Ovary (tissue), 7 donors: ENCODE measurements at regions not wholly inside any gene's neighbourhood (a gene's known extent, or its start where the extent isn't known, plus 50 kb on each side); places are given as distances from the start of the nearest gene placed in this dataset.

Source experiments
- DNase-seq, 5 donors: peaks; one replicate each; pipeline ENCODE4 v3.0.0-alpha.2; 2019 to 2020
- H3K27ac ChIP-seq, 2 donors: fragments of 200-600 bp; one replicate each; pipeline versions ENCODE4 v1.5.1 to v1.8.0; 2019 to 2022
- H3K27me3 ChIP-seq: fragments of 200-600 bp; one replicate; pipeline ENCODE4 v1.8.0; 2022
- H3K36me3 ChIP-seq: fragments of 200-600 bp; sonication (generic); one replicate; pipeline ENCODE4 v1.5.1; 2019
- H3K4me1 ChIP-seq: one replicate; pipeline ENCODE4 v1.8.1; 2013; ENCODE audit warnings: mild to moderate bottlenecking, moderate library complexity; ENCODE audit not compliant: insufficient read depth
- H3K4me3 ChIP-seq: fragments of 200-600 bp; sonication (generic); one replicate; pipeline ENCODE4 v1.5.1; 2017
- H3K9me3 ChIP-seq, 2 donors: fragments of 200-600 bp in 1 of 2; sonication (generic) in 1 of 2; one replicate each; pipeline versions ENCODE4 v1.5.1 to v1.8.1; 2013 to 2019; ENCODE audit warnings: mild to moderate bottlenecking in 1 of 2, moderate library complexity in 1 of 2
- EP300 ChIP-seq: sonication (generic); formaldehyde crosslinking; IDR thresholded peaks from one replicate; pipeline ENCODE4 v1.6.1; 2017; ENCODE audit warnings: antibody characterized with exemption
- POLR2A ChIP-seq: fragments of 450-650 bp; IDR thresholded peaks from one replicate; pipeline ENCODE4 v1.6.1; 2017; ENCODE audit warnings: antibody characterized with exemption, mild to moderate bottlenecking, moderate library complexity
- WGBS, 3 donors: extraction: QIAGEN DNeasy Blood & Tissue Kit in 1 of 3; methylation state at CpG; one replicate each; pipeline versions ENCODE4 v1.1.5 to v1.1.7; 2013 to 2017; 5-methylcytosine and 5-hydroxymethylcytosine counted together
- intact Hi-C, 4 donors: fragments of 100-400 bp; cut with DNase I; formaldehyde crosslinking; loops; one replicate each; pipeline versions ENCODE4 v1.11.0 to v1.15.1; 2022 to 2023
- TF ChIP-seq, protein P1 (sequence below), 3 donors: fragments of 450-650 bp in 2 of 3; fragments of 200-600 bp in 1 of 3; IDR thresholded peaks; one replicate each; pipeline versions ENCODE4 v1.5.1 to v1.8.0; 2016 to 2022; ENCODE audit warnings: antibody characterized with exemption in 3 of 3, mild to moderate bottlenecking in 1 of 3
- donor health status: DM: no; HTN: no; CAD: no; lungs with moderate emphysema.
- donor health status: DM: no; HTN: no; CAD: no.
- donor health status: Bipolar disorder and iron deficiency.
- donor health status: DM: no; HTN: no; CAD: no.
- donor health status: DM: yes; HTN: yes; CAD: no.

DNA sequence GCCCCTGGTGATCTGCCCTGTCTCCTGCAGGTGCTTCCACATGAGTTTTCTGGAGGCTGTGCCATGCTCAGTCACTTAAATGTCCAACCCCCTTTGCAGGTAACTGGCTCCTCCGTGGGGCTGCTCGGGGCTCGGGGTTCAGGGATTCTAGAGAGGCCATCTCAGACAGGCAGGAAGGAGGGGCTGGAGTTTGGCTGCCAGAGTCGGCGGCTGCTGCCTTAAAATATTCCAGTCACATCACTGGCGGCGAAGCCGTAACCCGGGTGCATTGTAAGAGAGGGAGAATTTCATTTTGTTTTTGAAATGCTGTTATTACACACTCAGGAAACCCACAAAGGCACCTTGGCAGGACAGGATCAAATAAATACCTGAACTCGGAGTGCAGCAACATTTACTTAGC lies 212.9 kb upstream of the PMEPA1 start:
- Histone ChIP-seq H3K27me3 (no peaks in the 10 kb centered on the region), H3K27ac (no peak overlapping the region), H3K36me3 (no peaks in the 10 kb centered on the region), H3K9me3 (no peaks in the 10 kb centered on the region), H3K4me3 (no peak overlapping the region), H3K4me1 (no peaks in the 10 kb centered on the region)
- WGBS, 3 donors = 32 to 55% (median 41%) methylated on average over 10 of the region's 10 CpGs
- intact Hi-C loops = no loop called here
- TF ChIP-seq POLR2A (no peak), EP300 (no peak)
- TF ChIP-seq, protein P1, sequence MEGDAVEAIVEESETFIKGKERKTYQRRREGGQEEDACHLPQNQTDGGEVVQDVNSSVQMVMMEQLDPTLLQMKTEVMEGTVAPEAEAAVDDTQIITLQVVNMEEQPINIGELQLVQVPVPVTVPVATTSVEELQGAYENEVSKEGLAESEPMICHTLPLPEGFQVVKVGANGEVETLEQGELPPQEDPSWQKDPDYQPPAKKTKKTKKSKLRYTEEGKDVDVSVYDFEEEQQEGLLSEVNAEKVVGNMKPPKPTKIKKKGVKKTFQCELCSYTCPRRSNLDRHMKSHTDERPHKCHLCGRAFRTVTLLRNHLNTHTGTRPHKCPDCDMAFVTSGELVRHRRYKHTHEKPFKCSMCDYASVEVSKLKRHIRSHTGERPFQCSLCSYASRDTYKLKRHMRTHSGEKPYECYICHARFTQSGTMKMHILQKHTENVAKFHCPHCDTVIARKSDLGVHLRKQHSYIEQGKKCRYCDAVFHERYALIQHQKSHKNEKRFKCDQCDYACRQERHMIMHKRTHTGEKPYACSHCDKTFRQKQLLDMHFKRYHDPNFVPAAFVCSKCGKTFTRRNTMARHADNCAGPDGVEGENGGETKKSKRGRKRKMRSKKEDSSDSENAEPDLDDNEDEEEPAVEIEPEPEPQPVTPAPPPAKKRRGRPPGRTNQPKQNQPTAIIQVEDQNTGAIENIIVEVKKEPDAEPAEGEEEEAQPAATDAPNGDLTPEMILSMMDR (IDR thresholded peaks at IDR 0.05) = no peak
- DNase-seq = no peak

- H3K9me3 ChIP-seq = no peaks in the 10 kb centered on the region
- no peaks in the 10 kb centered on the region for H3K27me3 ChIP-seq
- no peaks in the 10 kb centered on the region for H3K36me3 ChIP-seq
- 82 to 89% (median 87%) methylated on average over 4 of the region's 4 CpGs for WGBS, 3 donors
- H3K27ac ChIP-seq = no peak overlapping the region
- no peak overlapping the region for H3K4me3 ChIP-seq
- intact Hi-C loops = no loop called here
- TF ChIP-seq POLR2A (no peak), EP300 (no peak)
- TF ChIP-seq, protein P1 (IDR thresholded peaks at IDR 0.05) = no peak
- no peak for DNase-seq
- H3K4me1 ChIP-seq = no peaks in the 10 kb centered on the region
Observed at GRCh38 chr20:57922083-57922482, 212.3 kb upstream of the PMEPA1 start.

- Histone ChIP-seq H3K27me3 (no peaks in the 10 kb centered on the region), H3K27ac (no peak overlapping the region), H3K4me1 (no peaks in the 10 kb centered on the region), H3K9me3 (no peaks in the 10 kb centered on the region), H3K4me3 (no peak overlapping the region), H3K36me3 (no peaks in the 10 kb centered on the region)
- intact Hi-C loops = no loop called here
- no peak for DNase-seq
- WGBS, 3 donors = 86 to 88% (median 88%) methylated on average over 8 of the region's 8 CpGs
- TF ChIP-seq EP300 (no peak), POLR2A (no peak)
- TF ChIP-seq, protein P1 (IDR thresholded peaks at IDR 0.05) = no peak
Observed at GRCh38 chr20:57921676-57922075, 211.9 kb upstream of the PMEPA1 start.

DNA sequence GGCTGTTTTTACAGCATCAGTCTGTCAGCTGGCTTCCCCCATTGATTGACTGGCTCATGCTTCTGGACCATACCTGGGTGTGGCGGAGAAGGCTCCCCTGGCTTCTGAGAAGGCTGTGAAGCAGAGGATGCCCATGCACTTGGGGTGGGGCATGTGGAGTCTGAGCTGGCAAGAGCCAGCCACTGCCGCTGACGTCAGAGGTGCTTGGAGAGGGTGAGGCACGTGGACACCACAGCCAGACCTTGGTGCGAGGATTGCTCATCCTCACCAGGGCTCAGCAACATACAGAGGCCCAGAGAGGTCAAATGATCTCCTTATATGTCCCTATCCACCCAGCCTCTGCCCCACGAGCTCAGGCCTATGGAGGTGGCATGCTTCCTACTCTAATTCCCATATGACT lies 211.2 kb upstream of the PMEPA1 start:
- no peaks in the 10 kb centered on the region for H3K4me1 ChIP-seq
- no peaks in the 10 kb centered on the region for H3K27me3 ChIP-seq
- no peak overlapping the region for H3K27ac ChIP-seq
- no peaks in the 10 kb centered on the region for H3K9me3 ChIP-seq
- WGBS, 3 donors = 91 to 98% (median 94%) methylated on average over 6 of the region's 6 CpGs
- no peak for TF ChIP-seq POLR2A
- TF ChIP-seq, protein P1 (IDR thresholded peaks at IDR 0.05) = no peak
- DNase-seq = no peak
- H3K36me3 ChIP-seq = no peaks in the 10 kb centered on the region
- H3K4me3 ChIP-seq = no peak overlapping the region
- intact Hi-C loops = no loop called here

DNA sequence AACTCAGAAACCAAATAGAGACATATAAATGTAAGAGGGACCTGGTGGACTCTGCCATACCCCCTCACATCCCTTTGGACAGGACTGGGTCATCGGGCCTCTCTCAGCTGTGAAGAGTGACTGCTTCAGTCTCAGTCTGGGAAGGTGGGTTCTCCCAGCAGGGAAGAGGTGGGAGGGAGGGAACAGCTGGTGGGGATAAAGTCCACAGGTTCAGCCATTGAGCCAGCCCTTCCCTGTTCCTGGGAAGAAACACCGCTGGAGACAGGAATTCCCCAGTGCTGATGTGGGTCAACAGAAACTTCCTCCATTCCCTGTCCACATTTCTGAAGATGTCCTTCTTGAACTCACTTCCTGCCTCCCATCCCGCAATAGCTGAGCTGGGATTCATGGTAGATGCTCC lies 209.2 kb upstream of the PMEPA1 start:
- Histone ChIP-seq H3K4me1 (no peaks in the 10 kb centered on the region), H3K27me3 (no peaks in the 10 kb centered on the region), H3K36me3 (no peaks in the 10 kb centered on the region), H3K4me3 (no peak overlapping the region), H3K27ac (no peak overlapping the region), H3K9me3 (no peaks in the 10 kb centered on the region)
- 81 to 91% (median 82%) methylated on average over 3 of the region's 3 CpGs for WGBS, 3 donors
- DNase-seq = no peak
- TF ChIP-seq EP300 (no peak), POLR2A (no peak)
- TF ChIP-seq, protein P1 (IDR thresholded peaks at IDR 0.05) = no peak
- intact Hi-C loops = no loop called here
